PC-9 (cell line): ENCODE measurements at regions not wholly inside any gene's neighbourhood (a gene's known extent, or its start where the extent isn't known, plus 50 kb on each side); places are given as distances from the start of the nearest gene placed in this dataset.

ENCODE experiments used
- BruUV-seq: library from RNA; stranded (reverse); fragments of 400-500 nt; replicated peaks from 2 replicates; lab custom pipeline; 2021; lab: Mats Ljungman, UMichigan
- CTCF ChIA-PET: fragments of 300-600 bp; sonication (Branson Sonifier 250); formaldehyde crosslinking; loops from one replicate; lab custom pipeline; 2022; ENCODE audit warnings: antibody characterized with exemption; lab: Charles Lee
- POLR2A ChIA-PET: fragments of 300-600 bp; sonication (Branson Sonifier 250); formaldehyde crosslinking; loops from one replicate; lab custom pipeline; 2022; ENCODE audit warnings: antibody characterized with exemption; ENCODE audit not compliant: unreplicated experiment; lab: Charles Lee
- DNase-seq, 2 experiments: peaks; one replicate each; pipeline versions ENCODE4 v3.0.0 to v3.0.0-alpha.2; 2015 to 2022; ENCODE audit warnings: mixed read lengths in 1 of 2
- H2AFZ ChIP-seq: fragments of 200-600 bp; sonication (generic); 2 replicates; pipeline ENCODE4 v1.8.1; 2017; ENCODE audit warnings: antibody characterized with exemption
- H3F3A ChIP-seq: fragments of 200-600 bp; sonication (generic); 2 replicates; pipeline ENCODE4 v1.8.1; 2017; ENCODE audit warnings: antibody characterized with exemption, mild to moderate bottlenecking, low read depth; ENCODE audit not compliant: insufficient read depth
- H3K27ac ChIP-seq: fragments of 200-600 bp; sonication (generic); 2 replicates; pipeline ENCODE4 v1.6.1; 2016; ENCODE audit warnings: mixed run types
- H3K27me3 ChIP-seq: fragments of 200-600 bp; sonication (generic); 2 replicates; pipeline ENCODE4 v1.6.1; 2016; ENCODE audit warnings: low read depth, mixed run types; ENCODE audit not compliant: insufficient read depth
- H3K36me3 ChIP-seq: fragments of 200-600 bp; sonication (generic); 2 replicates; pipeline ENCODE4 v1.6.1; 2016; ENCODE audit warnings: low read depth, mixed run types
- H3K4me1 ChIP-seq: fragments of 200-600 bp; sonication (generic); replicated peaks from 2 replicates; pipeline ENCODE4 v1.6.1; 2016; ENCODE audit warnings: mixed run types; ENCODE audit not compliant: insufficient read depth
- H3K4me2 ChIP-seq: fragments of 200-600 bp; sonication (generic); 2 replicates; pipeline ENCODE4 v1.6.1; 2017; ENCODE audit warnings: mixed run types
- H3K4me3 ChIP-seq: fragments of 200-600 bp; sonication (generic); 2 replicates; pipeline ENCODE4 v1.6.1; 2016; ENCODE audit warnings: mixed run types
- H3K79me2 ChIP-seq: fragments of 200-600 bp; sonication (generic); 2 replicates; pipeline ENCODE4 v1.6.1; 2017; ENCODE audit warnings: low read depth, mixed run types
- H3K9me2 ChIP-seq: fragments of 200-600 bp; sonication (generic); 2 replicates; pipeline ENCODE4 v1.8.1; 2017; ENCODE audit warnings: mild to moderate bottlenecking; ENCODE audit not compliant: insufficient read depth
- H3K9me3 ChIP-seq: fragments of 200-600 bp; sonication (generic); 2 replicates; pipeline ENCODE4 v1.8.1; 2016; ENCODE audit warnings: low read depth; ENCODE audit not compliant: insufficient read depth
- H4K20me1 ChIP-seq: fragments of 200-600 bp; sonication (generic); 2 replicates; pipeline ENCODE4 v1.8.1; 2017; ENCODE audit not compliant: insufficient read depth
- CTCF ChIP-seq: fragments of 200-600 bp; sonication (generic); conservative IDR thresholded peaks from 2 replicates; pipeline ENCODE4 v1.6.1; 2017; ENCODE audit warnings: mixed run types, antibody characterized with exemption, mild to moderate bottlenecking, moderate library complexity
- EZH2 ChIP-seq: fragments of 200-600 bp; sonication (generic); IDR thresholded peaks from 2 replicates; pipeline ENCODE4 v1.8.0; 2017; ENCODE audit warnings: antibody characterized with exemption, low read depth
- intact Hi-C: fragments of 100-400 bp; cut with micrococcal nuclease; formaldehyde crosslinking; loops from one replicate; pipeline ENCODE4 v1.10.0; 2022; ENCODE audit not compliant: unreplicated experiment

- intact Hi-C loops = no loop called here
- Histone ChIP-seq H3K27me3 (no peaks in the 10 kb centered on the region; the same call in 1 of the 2 replicates), H3K4me3 (no peak overlapping the region), H3K27ac (no peak overlapping the region), H3K4me1 (no peaks in the 10 kb centered on the region), H3K79me2 (no peaks in the 10 kb centered on the region), H2AFZ (no peak overlapping the region), H3K9me2 (no peaks in the 10 kb centered on the region), H3K9me3 (no peaks in the 10 kb centered on the region), H3K36me3 (no peaks in the 10 kb centered on the region), H3F3A (no peaks in the 10 kb centered on the region), H4K20me1 (no peaks in the 10 kb centered on the region), H3K4me2 (no peak overlapping the region)
- BruUV-seq = no TSS peak
- no peak for TF ChIP-seq EZH2
- no peak for TF ChIP-seq CTCF
- no peak for DNase-seq
- ChIA-PET CTCF (no interaction called here), POLR2A (no interaction called here)
Measured at GRCh38 chr10:118207470-118208007, 134.6 kb downstream of the FAM204A start.

- Histone ChIP-seq H3K4me2 (no peak overlapping the region), H3K4me3 (no peak overlapping the region), H3K4me1 (no peaks in the 10 kb centered on the region), H3K9me3 (no peaks in the 10 kb centered on the region), H4K20me1 (no peaks in the 10 kb centered on the region), H3K79me2 (no peaks in the 10 kb centered on the region), H3K27ac (no peak overlapping the region), H3K36me3 (no peaks in the 10 kb centered on the region), H3F3A (no peaks in the 10 kb centered on the region), H2AFZ (no peak overlapping the region), H3K27me3 (no peaks in the 10 kb centered on the region; the same call in 1 of the 2 replicates), H3K9me2 (no peaks in the 10 kb centered on the region)
- DNase-seq = no peak
- ChIA-PET POLR2A (no interaction called here), CTCF (no interaction called here)
- intact Hi-C loops = no loop called here
- BruUV-seq = no TSS peak
- no peak for TF ChIP-seq EZH2
- TF ChIP-seq CTCF = no peak
Measured at GRCh38 chr10:118204292-118204943, 137.7 kb downstream of the FAM204A start.

- H3K9me3 ChIP-seq = no peaks in the 10 kb centered on the region
- CTCF ChIA-PET = no interaction called here
- TF ChIP-seq EZH2 (no peak), CTCF (no peak)
- no peak overlapping the region for H3K27ac ChIP-seq
- H3K4me1 ChIP-seq = no peaks in the 10 kb centered on the region
- H3K36me3 ChIP-seq = no peaks in the 10 kb centered on the region
- no peak overlapping the region for H3K4me3 ChIP-seq
- no TSS peak for BruUV-seq
- intact Hi-C loops = no loop called here
- DNase-seq = no peak
- H3K79me2 ChIP-seq = no peaks in the 10 kb centered on the region
- H3K9me2 ChIP-seq = no peaks in the 10 kb centered on the region
- POLR2A ChIA-PET = no interaction called here
- H2AFZ ChIP-seq = no peak overlapping the region
- no peaks in the 10 kb centered on the region for H4K20me1 ChIP-seq
- no peak overlapping the region for H3K4me2 ChIP-seq
- no peaks in the 10 kb centered on the region for H3F3A ChIP-seq
- no peaks in the 10 kb centered on the region; the same call in 1 of the 2 replicates for H3K27me3 ChIP-seq
Measured at GRCh38 chr10:118203461-118203860, 138.7 kb downstream of the FAM204A start.
